Adrenal gland (tissue), 5 donors: ENCODE measurements at regions not wholly inside any gene's neighbourhood (a gene's known extent, or its start where the extent isn't known, plus 50 kb on each side); places are given as distances from the start of the nearest gene placed in this dataset.
"Not testable (repeated sequence)": the region's sequence is repeated elsewhere in the genome, so short reads cannot be mapped to it uniquely, and the experiment has no call there.

ENCODE experiments used
- CTCF ChIP-seq, 6 experiments: fragments of 450-650 bp in 4 of 6; fragments of 200-600 bp in 2 of 6; sonication (generic) in 1 of 6; IDR thresholded peaks; 1 replicate in 5 of 6; 2 replicates in 1 of 6; pipeline versions ENCODE4 v1.5.1 to v1.8.0; 2016 to 2021; ENCODE audit warnings: antibody characterized with exemption in 6 of 6, mild to moderate bottlenecking in 2 of 6, moderate library complexity in 1 of 6
- POLR2A ChIP-seq, 2 donors: fragments of 450-650 bp; IDR thresholded peaks; one replicate each; pipeline ENCODE4 v1.6.1; 2017; ENCODE audit warnings: antibody characterized with exemption in 2 of 2, mild to moderate bottlenecking in 2 of 2, moderate library complexity in 1 of 2
- donor health status: DM: no; HTN: no; CAD: no.

- not testable (repeated sequence) for TF ChIP-seq CTCF, POLR2A (IDR thresholded peaks at IDR 0.05)
Measured at GRCh38 chr14:19300243-19300642, 133.9 kb downstream of the POTEG start.
